ENCODE measurements at regions not wholly inside any gene's neighbourhood (a gene's known extent, or its start where the extent isn't known, plus 50 kb on each side); places are given as distances from the start of the nearest gene placed in this dataset.

GRCh38 chr5:171628633-171628974, 157.0 kb upstream of the SMIM23 start:
- Histone ChIP-seq H3K9ac (replicated peaks in 1 of 4; ENCODE audit: extremely low read depth in 1 of 4, low read depth in 3 of 4, low read length in 3 of 4) (no peak overlapping the region), H3K27ac (ENCODE audit: low read depth, low read length) (no peak overlapping the region), H4K8ac (ENCODE audit: extremely low read depth, insufficient read depth, low read length) (no peak overlapping the region), H3K14ac (ENCODE audit: insufficient read length) (no peak overlapping the region), H4K20me1 (replicated peaks in 1 of 2; ENCODE audit: control insufficient read depth in 1 of 2, insufficient read depth in 2 of 2, low read length in 2 of 2) (peaks cover 0 to 8% of the 10 kb centered on the region in 2 experiments), H2BK20ac (ENCODE audit: low read length) (no peak overlapping the region), H3K27me3 (replicated peaks in 1 of 4; ENCODE audit: control insufficient read depth in 3 of 4, extremely low read depth in 1 of 4, insufficient read depth in 3 of 4, low read length in 3 of 4) (peaks cover 33 to 75% (median 68%) of the 10 kb centered on the region in 4 experiments), H3K9me3 (ENCODE audit: insufficient read depth in 2 of 2, low read depth in 1 of 2, low read length in 1 of 2) (peaks cover 0 to 2% of the 10 kb centered on the region in 2 experiments; a peak in 1 of 4 replicates), H3K23ac (ENCODE audit: insufficient read length) (no peak overlapping the region), H2AFZ (ENCODE audit: low read length) (no peak overlapping the region), H3K79me2 (ENCODE audit: control insufficient read depth in 1 of 2, insufficient read depth in 2 of 2, low read length in 2 of 2) (no peaks in the 10 kb centered on the region), H3K23me2 (ENCODE audit: low read depth, low read length) (no peaks in the 10 kb centered on the region), H3K4me2 (ENCODE audit: insufficient read depth in 1 of 2, low read depth in 2 of 2, low read length in 2 of 2) (no peak overlapping the region), H3K79me1 (ENCODE audit: low read depth, low read length) (no peaks in the 10 kb centered on the region), H2BK12ac (ENCODE audit: low read depth, low read length) (no peak overlapping the region), H4K91ac (replicated peaks; ENCODE audit: insufficient read length, low read length) (no peak overlapping the region), H2AK5ac (ENCODE audit: low read depth, low read length) (no peak overlapping the region), H3K4ac (replicated peaks; ENCODE audit: insufficient read length, low read depth, low read length) (no peak overlapping the region), H3K36me3 (ENCODE audit: control insufficient read depth in 2 of 4, insufficient read depth in 4 of 4, low read length in 3 of 4) (no peaks in the 10 kb centered on the region), H2BK15ac (ENCODE audit: low read length) (no peak overlapping the region), H2BK5ac (ENCODE audit: low read depth, low read length) (no peak overlapping the region), H4K5ac (ENCODE audit: insufficient read length, low read depth, low read length) (no peak overlapping the region), H3K4me3 (ENCODE audit: extremely low read depth in 1 of 4, insufficient read depth in 2 of 4, low read depth in 3 of 4, low read length in 4 of 4) (no peak overlapping the region), H3K56ac (replicated peaks; ENCODE audit: insufficient read length, low read depth, low read length) (no peak overlapping the region), H3K18ac (ENCODE audit: extremely low read depth, low read length) (no peak overlapping the region), H3K4me1 (replicated peaks in 1 of 4; ENCODE audit: control insufficient read depth in 3 of 4, insufficient read depth in 4 of 4, low read length in 3 of 4) (peaks cover 4 to 7% (median 6%) of the 10 kb centered on the region in 4 experiments; a peak in 6 of 7 replicates), H2BK120ac (replicated peaks; ENCODE audit: low read depth, low read length) (no peak overlapping the region)
- WGBS, 2 experiments (ENCODE audit: extremely low coverage in 1 of 2, insufficient coverage in 1 of 2, insufficient read length in 1 of 2, insufficient replicate concordance in 2 of 2, low coverage in 1 of 2, low lambda C conversion rate in 2 of 2, missing lambda C conversion rate in 1 of 2), result 74% methylated on average over 6 of the region's 6 CpGs; no CpG with 5 or more reads in 1 of the 2 experiments
- FAIRE-seq (no peak), DNase-seq (ENCODE audit: low read depth in 1 of 2, low spot score in 2 of 2) (no peak)
- ChIA-PET CTCF (ENCODE audit: partially characterized antibody) (interaction anchor here (0.6 to 3.6 kb wide), 6 partner anchors 9 to 180 kb away, joined by 3 to 23 read pairs (median 3); no protein-coding TSS in a partner anchor), POLR2A (ENCODE audit: partially characterized antibody) (interaction anchor here (1.1 to 1.2 kb wide), 2 partner anchors 34 to 240 kb away, joined by 3 to 6 read pairs; partner anchors contain the start of gene NPM1)
- TF ChIP-seq YY1 (IDR thresholded peaks at IDR 0.05; ENCODE audit: low read depth, low read length) (no peak), SRF (IDR thresholded peaks at IDR 0.05; ENCODE audit: low read depth, low read length) (no peak), SUZ12 (IDR thresholded peaks at IDR 0.05; ENCODE audit: low read length) (no peak), GTF2F1 (IDR thresholded peaks at IDR 0.05; ENCODE audit: borderline replicate concordance, low read depth, low read length) (no peak), SAP30 (IDR thresholded peaks at IDR 0.05; ENCODE audit: insufficient read depth, insufficient replicate concordance, low read length) (no peak), RXRA (IDR thresholded peaks at IDR 0.05; ENCODE audit: insufficient read depth, low read depth, low read length) (no peak), POLR2AphosphoS5 (IDR thresholded peaks at IDR 0.05; ENCODE audit: low read depth, low read length) (no peak), NANOG (IDR thresholded peaks at IDR 0.05; ENCODE audit: insufficient read depth, low read depth, low read length, poor library complexity, severe bottlenecking) (no peak), CHD2 (IDR thresholded peaks at IDR 0.05; ENCODE audit: low read length) (no peak), ZNF274 (IDR thresholded peaks at IDR 0.05; ENCODE audit: borderline replicate concordance, extremely low read depth, low read length) (no peak), TAF7 (optimal IDR thresholded peaks at IDR 0.05; ENCODE audit: borderline replicate concordance, low read depth, low read length) (no peak), HDAC2 (IDR thresholded peaks at IDR 0.05; ENCODE audit: borderline replicate concordance in 1 of 2, low read depth in 2 of 2, low read length in 2 of 2) (no peak), KDM5A (IDR thresholded peaks at IDR 0.05; ENCODE audit: low read length) (no peak), SP2 (IDR thresholded peaks at IDR 0.05; ENCODE audit: low read length) (no peak), KDM1A (IDR thresholded peaks at IDR 0.05; ENCODE audit: borderline replicate concordance, low read length) (no peak)

Data from H1 (cell line).